ENCODE measurements at regions not wholly inside any gene's neighbourhood (a gene's known extent, or its start where the extent isn't known, plus 50 kb on each side); places are given as distances from the start of the nearest gene placed in this dataset.
A peak's percentile ranks its signal among the peaks of the same experiment; 100 is the strongest.

DNA sequence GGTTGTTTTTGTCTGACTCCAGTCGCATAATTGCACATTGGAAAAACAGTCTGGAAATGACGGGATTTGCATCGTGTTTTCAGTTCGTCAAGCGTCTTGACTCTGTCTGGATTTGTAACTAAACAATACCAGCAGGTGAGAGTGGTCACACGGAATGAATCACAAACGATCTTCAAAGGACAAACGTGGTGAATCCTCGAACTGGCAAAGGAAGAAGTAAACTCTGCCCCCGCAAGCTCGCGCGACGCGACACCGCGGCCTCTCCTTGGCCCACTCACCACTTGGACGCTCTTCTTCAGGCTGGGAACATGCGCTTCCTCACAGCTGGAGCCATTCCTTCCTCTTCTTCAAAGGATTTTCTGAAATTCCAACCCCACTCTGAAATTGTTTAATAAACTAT lies 352.6 kb downstream of the THBS2 start:
- TF ChIP-seq CTCF (IDR thresholded peaks at IDR 0.05), result no peak
- Histone ChIP-seq H3K27me3 (no peaks in the 10 kb centered on the region), H3K27ac (no peak overlapping the region), H3K36me3 (no peaks in the 10 kb centered on the region), H3K4me3 (no peak overlapping the region), H3K4me1 (no peaks in the 10 kb centered on the region), H3K9me3 (no peaks in the 10 kb centered on the region)
- intact Hi-C loops (cut with DNase I), result no loop called here
- ATAC-seq, result no peak
- no peak for DNase-seq

DNA sequence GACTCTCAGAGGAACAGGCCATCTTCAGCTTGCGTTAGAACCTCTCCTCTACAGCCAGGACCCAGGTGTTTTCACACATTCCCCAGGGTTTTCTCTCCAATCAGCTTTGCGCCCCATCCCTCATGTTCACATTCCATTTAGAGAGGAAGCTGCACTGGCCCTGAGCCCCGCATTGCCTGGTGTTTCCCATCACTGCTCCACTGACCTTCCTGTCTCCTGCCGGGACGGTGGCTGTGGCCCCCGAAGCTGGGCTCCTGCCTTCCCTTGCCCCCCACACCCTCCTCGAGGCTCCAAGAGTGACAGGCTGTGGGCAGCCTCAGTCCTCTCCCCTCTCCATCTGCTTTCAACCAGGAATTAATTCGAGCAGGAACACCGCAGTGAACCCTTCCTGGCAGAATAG lies 357.3 kb downstream of the THBS2 start:
- no peak for ATAC-seq
- intact Hi-C loops (cut with DNase I), result no loop called here

DNA sequence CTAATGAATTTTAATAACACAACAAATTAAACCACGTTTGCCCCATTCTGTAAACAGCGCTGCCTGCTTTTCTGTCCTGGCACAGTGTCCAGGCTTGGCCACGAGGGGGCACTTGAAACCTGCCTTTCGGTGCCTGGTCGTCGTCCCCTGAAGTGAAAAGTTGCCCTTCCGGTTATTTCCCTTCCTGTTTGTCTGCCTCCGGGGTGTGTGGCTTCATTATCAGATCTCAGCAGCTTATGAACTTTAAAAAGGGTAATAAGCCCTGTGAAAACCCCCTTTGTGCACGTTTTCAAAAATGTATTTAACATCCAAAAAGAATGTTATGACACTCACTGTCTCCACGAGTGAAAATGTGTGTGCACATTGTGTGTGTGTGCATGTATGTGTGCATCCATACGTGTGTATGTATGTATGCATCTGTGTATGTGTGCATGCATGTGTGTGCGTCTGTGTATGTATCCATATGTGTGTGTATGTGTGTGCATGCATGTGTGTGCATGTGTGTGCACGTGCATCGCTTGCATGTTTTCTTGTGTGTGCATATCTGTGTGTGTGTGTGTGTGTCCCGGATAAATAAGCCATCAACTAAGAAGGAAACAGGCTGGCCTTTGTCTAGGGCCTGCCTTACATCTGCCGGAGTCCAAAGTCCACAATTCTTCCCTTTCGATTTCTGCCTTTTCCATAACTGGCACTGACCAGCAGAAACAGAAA lies 358.4 kb downstream of the THBS2 start:
- ATAC-seq (peak; percentile 98), DNase-seq (peak; percentile 61 to 87 (median 84))
- Histone ChIP-seq H3K9me3 (no peaks in the 10 kb centered on the region), H3K4me1 (no peaks in the 10 kb centered on the region), H3K36me3 (no peaks in the 10 kb centered on the region), H3K4me3 (no peak overlapping the region), H3K27ac (no peak overlapping the region), H3K27me3 (no peaks in the 10 kb centered on the region)
- TF ChIP-seq CTCF (IDR thresholded peaks at IDR 0.05), result peak; percentile 75 to 85
- intact Hi-C loops (cut with DNase I), result no loop called here

More for the DNA sequence above, 357.3 kb downstream of the THBS2 start:
- Histone ChIP-seq H3K27me3 (no peaks in the 10 kb centered on the region), H3K9me3 (no peaks in the 10 kb centered on the region), H3K27ac (no peak overlapping the region), H3K4me1 (no peaks in the 10 kb centered on the region), H3K36me3 (no peaks in the 10 kb centered on the region), H3K4me3 (no peak overlapping the region)
- TF ChIP-seq CTCF (IDR thresholded peaks at IDR 0.05), result no peak
- no peak for DNase-seq

GRCh38 chr6:168892031-168892430 lies 361.6 kb downstream of the THBS2 start:
- intact Hi-C loops (cut with DNase I), result no loop called here
- DNase-seq, result no peak
- Histone ChIP-seq H3K36me3 (no peaks in the 10 kb centered on the region), H3K27ac (no peak overlapping the region), H3K4me1 (no peaks in the 10 kb centered on the region), H3K9me3 (no peaks in the 10 kb centered on the region), H3K4me3 (no peak overlapping the region), H3K27me3 (peaks cover 0 to 11% of the 10 kb centered on the region in 2 donors)
- no peak for ATAC-seq
- no peak for TF ChIP-seq CTCF (IDR thresholded peaks at IDR 0.05)

DNA sequence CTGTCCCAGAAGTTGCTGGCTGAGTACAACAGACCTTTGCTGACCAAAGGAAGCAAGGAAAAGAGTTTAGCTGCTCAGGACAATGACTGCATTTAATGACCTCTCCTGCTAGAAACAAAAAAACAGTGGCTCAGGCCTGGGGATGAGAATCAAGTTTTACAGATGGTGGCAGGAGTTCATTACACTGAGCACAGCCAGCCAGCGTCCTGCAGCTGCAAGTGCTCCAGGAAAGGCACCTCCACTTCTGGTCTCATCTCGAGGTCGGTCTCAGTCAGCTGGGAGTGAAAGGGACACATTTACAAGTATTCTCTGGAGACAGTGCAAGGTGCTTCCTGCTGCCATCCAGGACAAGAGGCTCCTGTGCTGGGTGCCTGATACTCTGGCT lies 362.7 kb downstream of the THBS2 start:
- DNase-seq (no peak), ATAC-seq (no peak)
- intact Hi-C loops (cut with DNase I), result no loop called here

More for the DNA sequence above, 362.7 kb downstream of the THBS2 start:
- TF ChIP-seq CTCF (IDR thresholded peaks at IDR 0.05), result no peak
- H3K27me3 ChIP-seq, result peaks cover 0 to 19% of the 10 kb centered on the region in 2 donors
- no peaks in the 10 kb centered on the region for H3K4me1 ChIP-seq
- no peaks in the 10 kb centered on the region for H3K9me3 ChIP-seq
- H3K27ac ChIP-seq, result no peak overlapping the region
- H3K36me3 ChIP-seq, result no peaks in the 10 kb centered on the region
- H3K4me3 ChIP-seq, result no peak overlapping the region
